SK-N-SH (cell line): ENCODE measurements at regions not wholly inside any gene's neighbourhood (a gene's known extent, or its start where the extent isn't known, plus 50 kb on each side); places are given as distances from the start of the nearest gene placed in this dataset.

ENCODE experiments used
- CTCF ChIP-seq: fragments of 200-600 bp; sonication (generic); IDR thresholded peaks from 2 replicates; pipeline ENCODE4 v1.6.1; 2017; ENCODE audit warnings: antibody characterized with exemption, mild to moderate bottlenecking, moderate library complexity
- GABPA ChIP-seq: IDR thresholded peaks from 2 replicates; pipeline ENCODE4 v1.4.0; 2012; ENCODE audit warnings: low read depth, mild to moderate bottlenecking
- SIN3A ChIP-seq: IDR thresholded peaks from 2 replicates; pipeline ENCODE4 v1.6.1; 2012; ENCODE audit warnings: low read depth, mild to moderate bottlenecking, low read length, moderate library complexity, borderline replicate concordance
- TF ChIP-seq, protein P1 (sequence below): fragments of 150-350 bp; IDR thresholded peaks from 2 replicates; pipeline ENCODE4 v1.6.1; 2017; ENCODE audit warnings: antibody characterized with exemption, low read length, low read depth, borderline replicate concordance

DNA sequence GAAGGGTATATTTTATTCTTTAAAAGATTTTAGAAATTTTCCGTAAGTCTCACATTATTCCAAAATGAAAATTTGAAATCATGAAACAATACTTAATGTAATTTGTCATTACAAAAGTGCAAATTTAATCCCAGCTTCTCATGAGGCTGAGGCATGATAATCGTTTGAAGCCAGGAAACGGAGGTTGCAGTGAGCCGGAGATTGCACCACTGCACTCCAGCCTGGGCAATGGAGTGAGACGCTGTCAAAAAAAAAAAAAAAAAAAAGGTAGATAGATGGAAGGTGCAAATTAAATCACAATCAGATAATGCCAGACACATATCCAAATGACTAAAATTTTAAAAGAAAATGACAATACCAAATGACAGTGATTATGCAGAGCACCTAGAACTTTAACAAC lies 644.2 kb downstream of the FAM181B start:
- TF ChIP-seq CTCF (no peak), GABPA (no peak), SIN3A (no peak)
- TF ChIP-seq, protein P1, sequence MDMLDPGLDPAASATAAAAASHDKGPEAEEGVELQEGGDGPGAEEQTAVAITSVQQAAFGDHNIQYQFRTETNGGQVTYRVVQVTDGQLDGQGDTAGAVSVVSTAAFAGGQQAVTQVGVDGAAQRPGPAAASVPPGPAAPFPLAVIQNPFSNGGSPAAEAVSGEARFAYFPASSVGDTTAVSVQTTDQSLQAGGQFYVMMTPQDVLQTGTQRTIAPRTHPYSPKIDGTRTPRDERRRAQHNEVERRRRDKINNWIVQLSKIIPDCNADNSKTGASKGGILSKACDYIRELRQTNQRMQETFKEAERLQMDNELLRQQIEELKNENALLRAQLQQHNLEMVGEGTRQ, result no peak
